K562 (cell line): ENCODE measurements at regions not wholly inside any gene's neighbourhood (a gene's known extent, or its start where the extent isn't known, plus 50 kb on each side); places are given as distances from the start of the nearest gene placed in this dataset.
A peak's percentile ranks its signal among the peaks of the same experiment; 100 is the strongest.

ENCODE experiments used
- BCOR ChIP-seq: fragments of 450-650 bp; IDR thresholded peaks from 2 replicates; pipeline ENCODE4 v1.6.1; 2016
- KLF10 ChIP-seq: fragments of 250-450 bp; sonication (Bioruptor Pico); IDR thresholded peaks from 2 replicates; pipeline ENCODE4 v1.6.1; 2021; ENCODE audit warnings: matching md5 sums
- RBM25 ChIP-seq: fragments of 200-400 bp; formaldehyde crosslinking; IDR thresholded peaks from 2 replicates; pipeline ENCODE4 v1.6.1; 2018; ENCODE audit warnings: low read length, low read depth, moderate library complexity; ENCODE audit not compliant: severe bottlenecking
- ZBTB40 ChIP-seq, 2 experiments: fragments of 450-650 bp in 1 of 2; sonication (generic) in 1 of 2; formaldehyde crosslinking in 1 of 2; IDR thresholded peaks; 2 replicates each; pipeline versions ENCODE4 v1.7.1 to v1.9.0; 2016 to 2022; ENCODE audit warnings: inconsistent platforms in 1 of 2, mild to moderate bottlenecking in 1 of 2, missing genetic modification reagents in 1 of 2

- no peak for TF ChIP-seq ZBTB40 (IDR thresholded peaks at IDR 0.05)
- no peak for TF ChIP-seq ZBTB40 (CRISPR knock-in tag; IDR thresholded peaks at IDR 0.05)
- TF ChIP-seq RBM25: peak; percentile 52
- TF ChIP-seq BCOR: 0 out of 2 replicates have a peak, but pooled peaks have one; percentile 38
- TF ChIP-seq KLF10: no peak
Measured at GRCh38 chr10:78618050-78618449, 450.7 kb upstream of the ZMIZ1 start (continued).
